Endothelial cell of umbilical vein (primary cell): ENCODE measurements at regions not wholly inside any gene's neighbourhood (a gene's known extent, or its start where the extent isn't known, plus 50 kb on each side); places are given as distances from the start of the nearest gene placed in this dataset.

Experiments used
- EZH2 ChIP-seq: IDR thresholded peaks from 2 replicates; pipeline ENCODE4 v1.6.1; 2012; ENCODE audit warnings: borderline replicate concordance, low read depth, mild to moderate bottlenecking, moderate library complexity, low read length, inconsistent platforms; ENCODE audit not compliant: severe bottlenecking
- FOS ChIP-seq: IDR thresholded peaks from 2 replicates; pipeline ENCODE4 v1.6.1; 2011; ENCODE audit warnings: mild to moderate bottlenecking, low read length, moderate library complexity, borderline replicate concordance; ENCODE audit not compliant: insufficient read depth
- GATA2 ChIP-seq: IDR thresholded peaks from 2 replicates; pipeline ENCODE4 v1.7.0; 2011; ENCODE audit warnings: low read depth, mild to moderate bottlenecking, moderate library complexity, mixed read lengths, low read length; ENCODE audit not compliant: insufficient read length, insufficient read depth
- MAX ChIP-seq: IDR thresholded peaks from 2 replicates; pipeline ENCODE4 v1.6.1; 2011; ENCODE audit not compliant: insufficient read depth, insufficient read length
- POLR2A ChIP-seq: IDR thresholded peaks from 2 replicates; pipeline ENCODE4 v1.6.1; 2012; ENCODE audit warnings: low read depth, mild to moderate bottlenecking, control low read depth, low read length
- POLR2AphosphoS5 ChIP-seq: IDR thresholded peaks from 2 replicates; pipeline ENCODE4 v1.6.1; 2012; ENCODE audit warnings: low read depth, mild to moderate bottlenecking, control low read depth, low read length, moderate library complexity; ENCODE audit not compliant: insufficient read depth
- TF ChIP-seq, protein P1 (sequence below), 2 donors: IDR thresholded peaks; 1 replicate in 1 of 2; 2 replicates in 1 of 2; pipeline ENCODE4 v1.5.1; 2011; ENCODE audit warnings: low read length in 2 of 2, mild to moderate bottlenecking in 2 of 2, moderate library complexity in 2 of 2, control low read depth in 1 of 2, inconsistent platforms in 1 of 2, low read depth in 1 of 2; ENCODE audit not compliant: insufficient read depth in 1 of 2; ENCODE audit errors: extremely low read depth in 1 of 2

- TF ChIP-seq GATA2 (no peak), POLR2A (no peak), POLR2AphosphoS5 (no peak), FOS (no peak), EZH2 (no peak), MAX (no peak)
- TF ChIP-seq, protein P1, sequence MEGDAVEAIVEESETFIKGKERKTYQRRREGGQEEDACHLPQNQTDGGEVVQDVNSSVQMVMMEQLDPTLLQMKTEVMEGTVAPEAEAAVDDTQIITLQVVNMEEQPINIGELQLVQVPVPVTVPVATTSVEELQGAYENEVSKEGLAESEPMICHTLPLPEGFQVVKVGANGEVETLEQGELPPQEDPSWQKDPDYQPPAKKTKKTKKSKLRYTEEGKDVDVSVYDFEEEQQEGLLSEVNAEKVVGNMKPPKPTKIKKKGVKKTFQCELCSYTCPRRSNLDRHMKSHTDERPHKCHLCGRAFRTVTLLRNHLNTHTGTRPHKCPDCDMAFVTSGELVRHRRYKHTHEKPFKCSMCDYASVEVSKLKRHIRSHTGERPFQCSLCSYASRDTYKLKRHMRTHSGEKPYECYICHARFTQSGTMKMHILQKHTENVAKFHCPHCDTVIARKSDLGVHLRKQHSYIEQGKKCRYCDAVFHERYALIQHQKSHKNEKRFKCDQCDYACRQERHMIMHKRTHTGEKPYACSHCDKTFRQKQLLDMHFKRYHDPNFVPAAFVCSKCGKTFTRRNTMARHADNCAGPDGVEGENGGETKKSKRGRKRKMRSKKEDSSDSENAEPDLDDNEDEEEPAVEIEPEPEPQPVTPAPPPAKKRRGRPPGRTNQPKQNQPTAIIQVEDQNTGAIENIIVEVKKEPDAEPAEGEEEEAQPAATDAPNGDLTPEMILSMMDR (IDR thresholded peaks at IDR 0.05; ENCODE audit: extremely low read depth in 1 of 2, insufficient read depth in 1 of 2, low read depth in 1 of 2, low read length in 2 of 2) = no peak
These were observed 599.5 kb downstream of the MATN1 start for GRCh38 chr1:30123896-30124295.
